ENCODE measurements at regions not wholly inside any gene's neighbourhood (a gene's known extent, or its start where the extent isn't known, plus 50 kb on each side); places are given as distances from the start of the nearest gene placed in this dataset.

- no peak for TF ChIP-seq CTCF (IDR thresholded peaks at IDR 0.05)
- no peak for TF ChIP-seq POLR2A (IDR thresholded peaks at IDR 0.05)
Observed at GRCh38 chr3:59660852-59661625, 611.2 kb upstream of the CFAP20DC start.
